ENCODE measurements at regions not wholly inside any gene's neighbourhood (a gene's known extent, or its start where the extent isn't known, plus 50 kb on each side); places are given as distances from the start of the nearest gene placed in this dataset.

DNA sequence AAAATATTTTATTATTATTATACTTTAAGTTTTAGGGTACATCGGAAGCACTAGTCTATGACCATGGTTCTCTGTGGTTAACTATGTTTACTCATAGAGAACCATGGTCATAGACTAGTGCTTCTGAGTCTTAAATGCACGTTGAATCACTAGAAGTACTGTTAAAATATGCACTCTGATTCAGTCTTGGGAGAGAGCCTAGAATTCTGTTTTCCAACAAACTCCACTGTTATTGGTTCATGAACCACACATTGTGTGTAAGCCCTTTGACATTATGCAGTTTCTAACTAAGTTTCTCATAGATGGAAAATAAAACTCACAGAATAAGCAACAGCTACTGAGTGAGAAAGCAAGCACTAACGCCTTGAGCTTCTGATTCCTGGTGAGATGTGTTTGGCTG is 1120.6 kb downstream of the SORCS1 start:
- TF ChIP-seq, protein P1, sequence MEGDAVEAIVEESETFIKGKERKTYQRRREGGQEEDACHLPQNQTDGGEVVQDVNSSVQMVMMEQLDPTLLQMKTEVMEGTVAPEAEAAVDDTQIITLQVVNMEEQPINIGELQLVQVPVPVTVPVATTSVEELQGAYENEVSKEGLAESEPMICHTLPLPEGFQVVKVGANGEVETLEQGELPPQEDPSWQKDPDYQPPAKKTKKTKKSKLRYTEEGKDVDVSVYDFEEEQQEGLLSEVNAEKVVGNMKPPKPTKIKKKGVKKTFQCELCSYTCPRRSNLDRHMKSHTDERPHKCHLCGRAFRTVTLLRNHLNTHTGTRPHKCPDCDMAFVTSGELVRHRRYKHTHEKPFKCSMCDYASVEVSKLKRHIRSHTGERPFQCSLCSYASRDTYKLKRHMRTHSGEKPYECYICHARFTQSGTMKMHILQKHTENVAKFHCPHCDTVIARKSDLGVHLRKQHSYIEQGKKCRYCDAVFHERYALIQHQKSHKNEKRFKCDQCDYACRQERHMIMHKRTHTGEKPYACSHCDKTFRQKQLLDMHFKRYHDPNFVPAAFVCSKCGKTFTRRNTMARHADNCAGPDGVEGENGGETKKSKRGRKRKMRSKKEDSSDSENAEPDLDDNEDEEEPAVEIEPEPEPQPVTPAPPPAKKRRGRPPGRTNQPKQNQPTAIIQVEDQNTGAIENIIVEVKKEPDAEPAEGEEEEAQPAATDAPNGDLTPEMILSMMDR (IDR thresholded peaks at IDR 0.05) = no peak
- Histone ChIP-seq H3K36me3 (no peaks in the 10 kb centered on the region), H3K4me1 (no peaks in the 10 kb centered on the region), H3K27ac (no peak overlapping the region), H3K9me3 (no peaks in the 10 kb centered on the region), H3K27me3 (no peaks in the 10 kb centered on the region), H3K4me3 (no peak overlapping the region)
- DNase-seq (no peak), ATAC-seq (no peak)
- intact Hi-C loops (cut with DNase I) = no loop called here

DNA sequence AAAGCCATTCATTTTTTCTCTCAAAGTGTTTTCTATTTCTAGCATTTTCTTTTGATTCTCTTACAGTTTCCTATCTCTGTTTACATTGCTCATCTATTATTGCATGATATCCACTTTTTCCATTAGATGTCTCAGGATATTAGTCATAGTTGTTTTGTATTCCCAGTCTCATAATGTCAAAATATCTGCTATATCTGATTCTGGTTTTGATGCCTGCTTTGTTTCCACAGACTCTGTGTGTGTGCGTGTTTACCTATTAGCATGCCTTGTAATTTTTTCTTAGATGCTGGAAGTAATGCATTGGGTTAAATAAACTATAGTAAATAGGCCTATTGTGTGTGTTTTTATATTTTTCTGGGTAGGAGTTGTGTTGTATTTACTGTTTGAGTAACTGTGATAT is 1126.3 kb downstream of the SORCS1 start:
- TF ChIP-seq, protein P1 (IDR thresholded peaks at IDR 0.05) = no peak
- intact Hi-C loops (cut with DNase I) = no loop called here
- H3K27ac ChIP-seq = no peak overlapping the region
- DNase-seq = no peak
- H3K27me3 ChIP-seq = no peaks in the 10 kb centered on the region
- no peak for ATAC-seq
- H3K36me3 ChIP-seq = no peaks in the 10 kb centered on the region
- H3K4me1 ChIP-seq = no peaks in the 10 kb centered on the region
- no peak overlapping the region for H3K4me3 ChIP-seq
- H3K9me3 ChIP-seq = no peaks in the 10 kb centered on the region

DNA sequence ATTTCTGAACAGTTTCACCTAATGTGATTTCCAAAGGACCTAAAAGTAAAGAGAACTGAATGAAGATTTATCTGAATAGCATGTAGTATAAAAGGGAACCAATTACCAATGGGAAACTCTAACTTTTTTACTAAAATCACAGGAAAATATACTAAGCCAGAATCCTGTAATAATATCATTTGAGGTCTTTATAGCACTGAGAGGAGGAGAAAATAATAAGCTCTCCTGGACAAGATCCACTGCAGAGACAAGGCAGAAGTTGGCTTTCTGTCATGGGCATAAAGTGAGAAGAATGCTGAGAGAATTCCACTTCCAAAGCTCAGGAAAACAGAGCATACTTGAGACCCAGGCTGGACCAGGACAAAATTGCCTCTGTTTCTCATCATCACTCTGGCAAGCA is 1131.4 kb downstream of the SORCS1 start:
- no peak for DNase-seq
- Histone ChIP-seq H3K4me3 (no peak overlapping the region), H3K27ac (no peak overlapping the region), H3K36me3 (no peaks in the 10 kb centered on the region), H3K9me3 (no peaks in the 10 kb centered on the region), H3K4me1 (no peaks in the 10 kb centered on the region), H3K27me3 (no peaks in the 10 kb centered on the region)
- TF ChIP-seq, protein P1 (IDR thresholded peaks at IDR 0.05) = no peak
- intact Hi-C loops (cut with DNase I) = no loop called here
- ATAC-seq = no peak

DNA sequence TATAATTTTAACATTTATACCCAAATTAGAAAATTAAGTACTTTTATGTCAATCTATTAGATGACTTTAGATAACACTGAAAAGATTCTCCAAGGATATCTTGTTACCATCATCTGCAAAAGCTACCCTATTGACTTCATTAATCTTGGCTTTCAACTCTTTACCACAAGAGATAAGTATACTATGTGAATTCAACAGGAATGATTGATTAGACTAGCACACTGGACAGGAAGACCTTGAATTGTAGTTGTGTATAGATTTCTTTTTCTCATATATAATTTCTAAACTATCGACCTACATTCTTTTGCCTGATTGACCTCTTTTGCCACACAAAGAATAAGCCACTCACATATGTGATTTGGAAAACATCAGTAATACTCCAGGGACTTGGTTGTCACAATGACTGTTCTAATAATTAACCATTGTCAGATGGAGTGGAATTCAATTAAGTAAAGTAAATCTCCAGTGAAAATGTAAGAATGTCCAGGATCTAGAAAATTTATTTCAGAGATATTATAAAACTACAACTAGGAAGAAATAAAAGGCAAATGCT is 1132.0 kb downstream of the SORCS1 start:
- Histone ChIP-seq H3K27ac (no peak overlapping the region), H3K27me3 (no peaks in the 10 kb centered on the region), H3K36me3 (no peaks in the 10 kb centered on the region), H3K9me3 (no peaks in the 10 kb centered on the region), H3K4me1 (no peaks in the 10 kb centered on the region), H3K4me3 (no peak overlapping the region)
- ATAC-seq = no peak
- TF ChIP-seq, protein P1 (IDR thresholded peaks at IDR 0.05) = no peak
- intact Hi-C loops (cut with DNase I) = no loop called here
- no peak for DNase-seq

DNA sequence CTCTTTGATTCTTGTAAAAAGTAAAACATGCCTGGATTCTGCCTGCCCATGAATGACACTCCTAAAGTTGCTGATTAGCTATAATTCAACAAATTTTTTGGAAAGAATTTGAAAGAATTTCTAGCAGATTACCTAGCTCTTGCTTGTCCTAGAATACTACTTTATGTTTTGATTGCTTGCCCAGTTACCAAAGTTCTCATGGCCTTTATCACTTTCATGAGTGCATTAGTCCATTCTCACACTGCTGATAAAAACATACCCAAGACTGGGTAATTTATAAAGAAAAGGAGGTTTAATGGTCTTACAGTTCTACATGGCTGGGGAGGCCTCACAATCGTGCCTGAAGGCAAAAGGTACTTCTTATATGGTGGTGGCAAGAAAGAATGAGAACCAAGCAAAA is 1137.3 kb downstream of the SORCS1 start:
- H3K9me3 ChIP-seq = no peaks in the 10 kb centered on the region
- no peak overlapping the region for H3K27ac ChIP-seq
- no peaks in the 10 kb centered on the region for H3K27me3 ChIP-seq
- no peaks in the 10 kb centered on the region for H3K4me1 ChIP-seq
- intact Hi-C loops (cut with DNase I) = no loop called here
- H3K4me3 ChIP-seq = no peak overlapping the region
- no peak for DNase-seq
- TF ChIP-seq, protein P1 (IDR thresholded peaks at IDR 0.05) = no peak
- H3K36me3 ChIP-seq = no peaks in the 10 kb centered on the region
- no peak for ATAC-seq

DNA sequence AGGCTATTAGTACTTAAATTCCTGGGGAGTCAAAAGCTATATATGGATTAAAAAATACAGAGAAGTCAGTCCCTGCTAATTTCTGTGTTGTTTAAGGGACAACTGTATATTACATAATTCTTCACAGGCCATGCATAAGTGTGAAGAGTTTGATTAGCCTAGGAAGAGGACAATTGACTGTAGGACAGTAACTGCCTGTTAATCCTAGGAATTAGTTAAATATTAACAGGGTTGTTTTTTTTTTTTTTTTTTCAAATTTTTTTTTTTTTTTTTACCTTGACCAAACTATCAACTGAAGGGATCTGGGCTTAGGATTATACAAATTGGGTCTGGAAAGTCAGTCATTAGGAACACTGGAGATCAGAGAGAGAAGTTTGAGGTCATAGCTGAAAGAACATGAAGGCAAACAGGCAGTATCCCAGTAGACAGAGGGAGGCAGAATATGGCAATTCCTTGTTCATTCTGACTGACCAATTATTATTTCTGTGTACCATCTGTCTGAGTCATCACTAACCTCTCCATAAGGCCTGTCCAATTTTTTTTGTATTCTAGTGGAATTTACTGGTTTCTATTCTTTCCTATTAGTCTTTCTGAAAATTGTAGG is 1139.2 kb downstream of the SORCS1 start:
- H3K4me3 ChIP-seq = no peak overlapping the region
- ATAC-seq = no peak
- H3K9me3 ChIP-seq = no peaks in the 10 kb centered on the region
- intact Hi-C loops (cut with DNase I) = no loop called here
- no peaks in the 10 kb centered on the region for H3K36me3 ChIP-seq
- DNase-seq = no peak
- no peaks in the 10 kb centered on the region for H3K4me1 ChIP-seq
- TF ChIP-seq, protein P1 (IDR thresholded peaks at IDR 0.05) = no peak
- no peaks in the 10 kb centered on the region for H3K27me3 ChIP-seq
- H3K27ac ChIP-seq = no peak overlapping the region
